CD4-positive, alpha-beta T cell treated with Interleukin-21 for 1 hour (primary cell): ENCODE measurements at regions not wholly inside any gene's neighbourhood (a gene's known extent, or its start where the extent isn't known, plus 50 kb on each side); places are given as distances from the start of the nearest gene placed in this dataset.
"Not testable (repeated sequence)": the region's sequence is repeated elsewhere in the genome, so short reads cannot be mapped to it uniquely, and the experiment has no call there.

ENCODE experiments used
- DNase-seq: peaks from one replicate; pipeline ENCODE4 v3.0.0-alpha.2; 2020

GRCh38 chr4:160523231-160523630 is 1420.4 kb downstream of the RAPGEF2 start:
- no peak for DNase-seq

GRCh38 chr4:160537681-160538080 is 1434.8 kb downstream of the RAPGEF2 start:
- DNase-seq, result no peak

- no peak for DNase-seq
These were observed 1443.3 kb downstream of the RAPGEF2 start for GRCh38 chr4:160546201-160546600.

GRCh38 chr4:160549951-160550519 is 1447.2 kb downstream of the RAPGEF2 start:
- DNase-seq, result not testable (repeated sequence)

GRCh38 chr4:160562661-160563060 is 1459.8 kb downstream of the RAPGEF2 start:
- DNase-seq, result no peak

DNA sequence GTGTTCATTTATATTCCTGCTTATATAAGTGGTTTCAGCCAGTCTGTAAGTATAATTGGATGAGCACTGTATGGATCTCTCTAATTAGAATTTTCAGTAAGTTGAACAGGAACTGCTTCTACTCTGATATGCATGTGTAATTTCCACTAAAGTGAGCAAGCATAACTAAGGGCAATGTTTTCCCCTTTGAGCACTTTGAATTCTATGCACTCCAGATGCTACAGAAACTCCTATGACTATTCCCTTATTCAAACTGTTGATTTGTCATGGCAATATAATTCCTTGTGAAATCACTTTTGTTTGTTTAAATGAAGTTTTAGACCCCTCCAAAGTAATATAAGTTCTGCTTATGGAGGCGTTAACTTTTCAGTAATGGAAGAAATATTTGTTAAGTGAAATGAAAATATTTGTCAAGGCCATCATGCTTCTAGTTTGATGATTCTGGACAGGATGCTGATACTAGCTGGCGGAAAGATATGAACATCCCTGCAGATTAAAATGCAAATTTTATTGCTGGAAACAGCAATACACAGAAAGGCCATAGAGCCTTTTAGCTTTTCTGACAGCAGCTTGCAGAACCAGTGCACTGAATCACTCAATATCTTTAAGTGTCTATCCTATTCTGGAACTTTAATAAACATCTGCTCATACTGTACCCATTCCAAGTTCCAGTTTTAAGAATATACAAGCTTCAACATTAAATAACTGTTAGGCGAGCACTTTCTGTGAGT is 1460.8 kb downstream of the RAPGEF2 start:
- DNase-seq, result no peak

GRCh38 chr4:160567634-160568033 is 1464.8 kb downstream of the RAPGEF2 start:
- DNase-seq, result no peak

GRCh38 chr4:160570271-160570670 is 1467.4 kb downstream of the RAPGEF2 start:
- DNase-seq, result no peak

DNA sequence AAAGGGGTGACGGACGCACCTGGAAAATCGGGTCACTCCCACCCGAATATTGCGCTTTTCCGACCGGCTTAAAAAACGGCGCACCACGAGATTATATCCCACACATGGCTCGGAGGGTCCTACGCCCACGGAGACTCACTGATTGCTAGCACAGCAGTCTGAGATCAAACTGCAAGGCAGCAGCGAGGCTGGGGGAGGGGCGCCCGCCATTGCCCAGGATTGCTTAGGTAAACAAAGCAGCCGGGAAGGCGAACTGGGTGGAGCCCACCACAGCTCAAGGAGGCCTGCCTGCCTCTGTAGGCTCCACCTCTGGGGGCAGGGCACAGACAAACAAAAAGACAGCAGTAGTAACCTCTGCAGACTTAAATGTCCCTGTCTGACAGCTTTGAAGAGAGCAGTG is 1471.4 kb downstream of the RAPGEF2 start:
- not testable (repeated sequence) for DNase-seq

- no peak for DNase-seq
These were observed 1477.7 kb downstream of the RAPGEF2 start for GRCh38 chr4:160580581-160580980.

DNA sequence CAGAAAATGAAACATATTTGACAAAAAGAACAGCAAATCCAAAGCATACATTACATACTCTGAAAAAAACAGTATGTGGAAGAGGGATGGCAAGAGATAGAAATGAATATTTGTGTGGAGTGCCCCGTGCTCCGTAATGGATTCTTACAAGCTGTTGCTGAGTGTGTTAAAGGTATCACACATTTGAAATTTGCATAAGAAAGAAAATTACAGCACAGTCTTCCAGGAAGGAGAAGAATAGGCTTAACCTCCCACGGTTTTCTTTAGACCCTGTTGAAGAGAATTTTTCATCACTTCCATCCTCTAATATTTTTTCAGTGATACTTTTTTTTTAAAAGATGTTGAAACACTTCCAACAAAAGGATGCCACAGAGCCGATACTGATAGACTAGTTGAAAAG is 1489.4 kb downstream of the RAPGEF2 start:
- no peak for DNase-seq

DNA sequence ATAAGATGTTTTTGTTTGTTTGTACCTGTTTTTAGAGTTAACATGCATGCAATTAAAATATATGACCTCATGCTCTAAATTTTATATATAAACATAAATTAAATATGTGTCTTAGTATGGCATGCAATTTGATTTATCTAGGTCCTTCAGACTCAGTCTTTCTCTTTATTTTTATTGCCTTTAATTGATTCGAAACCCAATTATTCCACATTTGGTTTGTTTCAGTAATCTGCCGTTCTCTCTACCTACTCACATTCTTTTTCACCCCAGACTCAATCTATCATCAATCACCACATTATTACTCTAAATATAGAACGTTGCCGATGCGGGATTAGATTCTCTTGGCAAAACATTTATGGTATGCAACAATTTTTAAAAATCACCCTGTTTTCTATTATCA is 1492.8 kb downstream of the RAPGEF2 start:
- no peak for DNase-seq

GRCh38 chr4:160604541-160604940 is 1501.7 kb downstream of the RAPGEF2 start:
- DNase-seq, result no peak

DNA sequence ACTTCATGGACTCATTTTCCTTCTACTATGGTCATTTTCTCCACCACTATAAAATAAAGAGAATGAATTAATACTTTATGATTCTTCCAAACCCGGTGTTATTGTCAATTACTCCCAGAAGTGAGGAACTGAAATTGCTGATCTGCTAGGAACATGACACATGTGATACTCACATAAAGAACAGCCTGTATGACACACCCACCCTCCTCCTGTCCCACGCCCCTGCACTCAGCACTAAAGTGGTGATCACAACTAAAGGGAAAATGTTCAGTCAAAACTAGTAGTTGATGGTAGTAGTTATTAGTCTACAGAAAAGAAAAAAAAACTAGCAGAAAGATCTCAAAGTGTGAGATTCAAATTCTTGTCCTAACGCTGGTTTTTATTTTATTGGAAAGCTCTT is 1508.3 kb downstream of the RAPGEF2 start:
- DNase-seq, result no peak

DNA sequence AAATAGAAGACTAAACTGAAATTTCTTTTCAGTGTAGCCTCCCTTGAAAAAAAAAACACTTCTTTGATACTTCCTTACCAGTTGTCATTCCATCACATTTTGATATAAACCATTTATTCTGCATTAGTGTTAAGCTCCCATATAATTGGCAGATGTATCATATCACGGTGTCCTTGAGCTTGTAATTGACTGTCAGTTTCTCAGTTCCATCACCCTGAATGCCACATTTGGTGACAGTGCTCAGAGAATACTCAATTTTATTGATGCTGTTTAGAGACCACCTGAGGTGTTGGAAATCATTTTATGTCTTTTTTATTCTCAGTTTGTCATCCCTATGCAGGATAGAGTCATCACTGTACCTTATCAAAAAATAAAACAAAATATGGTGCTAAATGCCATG is 1528.2 kb downstream of the RAPGEF2 start:
- no peak for DNase-seq

DNA sequence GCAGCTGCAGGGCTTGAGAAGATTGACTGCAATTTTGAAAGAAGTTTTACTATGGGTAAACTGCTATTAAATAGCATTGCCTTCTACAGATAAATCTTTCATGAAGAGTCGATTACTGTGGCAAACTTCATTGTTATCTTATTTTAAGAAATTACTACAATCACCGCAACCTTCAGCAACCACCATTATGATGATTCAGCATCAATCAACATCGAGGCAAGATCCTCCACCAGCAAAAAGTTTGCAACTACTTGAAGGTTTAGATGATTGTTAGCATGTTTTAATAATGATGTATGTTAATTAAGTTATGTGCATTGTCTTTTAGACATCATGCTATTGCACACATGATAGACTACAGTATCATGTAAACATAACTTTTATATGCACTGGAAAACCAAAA is 1511.0 kb downstream of the FSTL5 start:
- DNase-seq, result no peak

GRCh38 chr4:160675550-160675949 is 1488.2 kb downstream of the FSTL5 start:
- DNase-seq, result no peak

GRCh38 chr4:160685729-160686128 is 1478.1 kb downstream of the FSTL5 start:
- DNase-seq, result no peak

- no peak for DNase-seq
These were observed 1462.1 kb downstream of the FSTL5 start for GRCh38 chr4:160701671-160702070.

DNA sequence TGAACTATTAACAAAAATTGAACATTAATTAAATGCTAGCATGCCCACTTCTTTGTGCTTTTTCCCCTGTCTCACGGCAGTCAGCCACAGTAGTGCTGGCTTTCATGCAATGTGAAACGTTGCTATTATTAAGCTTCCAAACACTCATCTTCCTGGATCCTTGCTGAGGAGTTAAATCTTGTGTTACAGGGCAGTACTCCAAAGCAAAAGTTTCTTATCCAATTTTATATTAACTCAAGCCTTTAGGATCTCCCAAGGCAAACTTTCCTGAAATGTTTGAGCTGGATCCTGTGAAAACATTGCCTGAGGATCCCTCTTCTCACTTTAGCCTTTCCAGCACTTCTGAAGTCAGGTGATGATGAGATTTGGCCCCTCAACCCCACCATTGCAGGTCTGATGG is 1454.8 kb downstream of the FSTL5 start:
- DNase-seq, result no peak

- no peak for DNase-seq
These were observed 1454.3 kb downstream of the FSTL5 start for GRCh38 chr4:160709546-160709945.

GRCh38 chr4:160716551-160716950 is 1447.2 kb downstream of the FSTL5 start:
- no peak for DNase-seq

DNA sequence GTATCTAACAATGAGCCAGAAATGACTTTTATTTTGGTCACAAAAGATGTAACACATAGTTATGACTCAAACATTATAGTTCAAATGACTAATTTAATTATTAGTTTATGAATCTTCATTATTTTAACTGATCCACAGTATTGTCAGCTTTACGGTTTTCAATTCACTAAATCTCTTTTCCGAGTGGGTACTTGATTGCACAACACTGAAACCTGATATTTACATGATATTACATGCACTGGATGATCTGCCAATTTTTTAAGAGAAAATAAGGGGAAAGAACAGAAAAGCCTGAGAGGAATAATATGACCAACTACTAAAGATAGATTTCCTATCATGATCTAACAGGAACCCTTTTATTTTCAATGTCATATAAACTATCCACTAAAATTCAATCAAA is 1446.0 kb downstream of the FSTL5 start:
- DNase-seq, result no peak

DNA sequence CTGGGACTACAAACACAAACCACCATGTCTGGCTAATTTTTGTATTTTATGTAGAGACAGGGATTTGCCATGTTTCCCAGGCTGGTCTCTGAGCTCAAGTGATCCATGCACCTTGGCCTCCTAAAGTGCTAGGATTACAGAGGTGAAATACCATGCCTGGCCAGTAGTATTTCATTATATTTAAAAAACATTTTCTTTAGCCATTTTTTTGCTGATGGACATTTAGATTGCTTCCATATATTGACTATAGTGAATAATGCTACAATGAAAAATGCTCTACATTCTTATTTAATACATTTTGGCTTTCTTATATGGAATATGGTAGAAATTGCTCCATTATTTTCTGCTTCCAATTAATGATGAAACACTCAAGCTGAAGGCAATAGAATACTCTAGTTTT is 1439.7 kb downstream of the FSTL5 start:
- DNase-seq, result no peak

DNA sequence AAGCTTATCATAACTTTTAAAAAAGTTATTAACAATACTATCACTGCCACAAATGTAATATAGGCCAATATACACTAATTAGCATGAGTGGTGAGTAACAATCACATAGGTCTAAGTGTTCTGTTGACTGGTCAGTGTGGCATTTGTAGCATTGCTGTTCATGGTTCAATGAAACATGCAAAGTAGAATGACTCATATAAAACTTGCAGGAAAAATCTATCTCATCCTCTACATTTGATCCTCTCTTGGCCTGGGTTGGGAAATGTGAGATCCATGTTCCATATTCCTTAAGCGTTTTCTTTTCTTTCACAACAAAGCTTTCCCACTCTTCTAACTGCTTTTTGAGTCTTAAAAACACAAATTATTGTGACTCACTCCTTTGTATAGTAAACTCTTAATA is 1418.7 kb downstream of the FSTL5 start:
- no peak for DNase-seq
